ENCODE measurements at regions not wholly inside any gene's neighbourhood (a gene's known extent, or its start where the extent isn't known, plus 50 kb on each side); places are given as distances from the start of the nearest gene placed in this dataset.

GRCh38 chr5:123951582-123951977 is 439.6 kb downstream of the CSNK1G3 start:
- TF ChIP-seq CTCF (IDR thresholded peaks at IDR 0.05) (no peak), POLR2A (IDR thresholded peaks at IDR 0.05) (no peak)
